ENCODE measurements at regions not wholly inside any gene's neighbourhood (a gene's known extent, or its start where the extent isn't known, plus 50 kb on each side); places are given as distances from the start of the nearest gene placed in this dataset.

- DNase-seq (ENCODE audit: low spot score) = no peak
- intact Hi-C loops (cut with DNase I) = loop anchor here (10.0 kb wide), 1 partner anchor 357 kb away; no protein-coding TSS in a partner anchor
Measured at GRCh38 chr9:88041447-88041846, 67.1 kb upstream of the CDK20 start.

GRCh38 chr9:88037285-88037845 is 63.0 kb upstream of the CDK20 start:
- no peak for DNase-seq (ENCODE audit: low spot score)
- intact Hi-C loops (cut with DNase I) = no loop called here

DNA sequence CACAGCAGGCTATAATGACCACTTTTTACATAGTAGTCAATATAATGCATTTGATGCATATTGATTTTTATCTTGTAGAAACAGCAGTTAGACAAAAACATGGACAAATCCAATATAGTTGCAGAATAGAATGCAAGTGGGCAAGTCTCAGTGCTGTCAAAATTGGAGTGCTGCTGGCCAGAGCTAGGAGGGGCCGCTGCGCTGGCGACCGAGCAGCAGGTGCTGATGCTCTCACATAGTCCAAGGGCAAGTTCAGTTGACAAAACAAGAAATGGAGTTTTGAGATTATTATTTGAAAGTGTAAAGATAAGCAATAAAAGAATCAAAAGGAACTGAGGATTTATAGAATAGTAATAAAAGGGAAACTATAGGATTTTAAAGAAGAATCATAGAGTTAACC is 60.6 kb upstream of the CDK20 start:
- intact Hi-C loops (cut with DNase I) = no loop called here
- no peak for DNase-seq (ENCODE audit: low spot score)

DNA sequence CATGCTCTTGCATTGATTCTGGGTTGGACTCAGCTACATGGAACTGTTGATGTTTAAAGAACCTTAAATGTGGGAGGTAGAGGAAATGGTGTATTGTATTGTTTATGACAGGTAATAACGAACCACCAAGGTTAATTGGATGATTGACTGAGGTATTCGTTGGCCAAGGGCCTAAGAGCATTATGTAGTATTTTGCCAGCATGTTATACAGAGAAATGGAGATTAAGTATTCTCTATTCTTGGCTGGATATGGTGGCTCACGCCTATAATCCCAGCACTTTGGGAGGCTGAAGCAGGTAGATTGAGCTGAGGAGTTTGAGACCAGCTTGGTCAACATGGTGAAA is 59.0 kb upstream of the CDK20 start:
- no peak for DNase-seq (ENCODE audit: low spot score)
- intact Hi-C loops (cut with DNase I) = no loop called here

DNA sequence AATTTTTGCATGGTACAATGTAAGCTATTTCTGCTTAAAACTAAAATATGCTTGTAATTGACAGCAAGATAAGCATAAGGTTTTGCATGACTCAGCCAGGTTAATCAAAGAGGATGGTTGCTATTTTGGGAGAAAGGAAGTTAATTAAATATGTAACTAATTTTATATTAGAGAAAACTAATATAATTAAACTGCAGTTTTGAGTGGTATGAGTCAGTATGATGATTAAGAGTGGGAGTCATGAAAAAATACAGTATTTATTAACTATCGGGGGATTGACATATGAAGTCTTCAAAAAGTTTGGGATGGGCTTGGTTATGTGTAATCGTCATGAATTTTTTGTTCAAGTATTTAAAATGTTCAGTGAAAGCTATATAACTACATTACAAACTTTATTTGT is 54.0 kb upstream of the CDK20 start:
- no peak for DNase-seq (ENCODE audit: low spot score)
- intact Hi-C loops (cut with DNase I) = no loop called here

GRCh38 chr9:88026118-88026479 is 51.8 kb upstream of the CDK20 start:
- intact Hi-C loops (cut with DNase I) = no loop called here
- no peak for DNase-seq (ENCODE audit: low spot score)

GRCh38 chr9:88025411-88026117 is 51.2 kb upstream of the CDK20 start:
- intact Hi-C loops (cut with DNase I) = no loop called here
- no peak for DNase-seq (ENCODE audit: low spot score)

- no peak for DNase-seq (ENCODE audit: low spot score)
- intact Hi-C loops (cut with DNase I) = no loop called here
Measured at GRCh38 chr9:88024896-88025295, 50.6 kb upstream of the CDK20 start.

Measured in cardiac septum (tissue), 1 donor.